ENCODE measurements at regions not wholly inside any gene's neighbourhood (a gene's known extent, or its start where the extent isn't known, plus 50 kb on each side); places are given as distances from the start of the nearest gene placed in this dataset.

DNA sequence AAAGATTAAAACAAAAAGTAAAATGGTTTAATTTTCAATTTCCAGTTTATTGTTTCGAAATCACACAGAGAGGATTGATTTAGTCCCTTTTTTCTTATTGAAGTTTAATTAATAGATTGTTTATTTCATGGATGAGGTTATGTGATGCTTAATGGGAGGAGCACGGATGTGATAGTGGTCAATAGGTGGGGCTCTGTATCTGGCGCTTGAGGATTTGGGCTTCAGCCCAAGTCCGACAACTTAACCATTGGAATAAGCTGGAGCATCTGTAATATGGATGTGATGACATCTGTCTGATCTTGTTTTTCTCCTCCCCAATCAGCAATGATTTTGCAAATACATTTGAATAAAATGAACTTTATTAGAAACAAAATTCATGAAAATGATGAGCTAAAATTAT lies 169.2 kb downstream of the LYPLAL1 start:
- TF ChIP-seq NFIC (IDR thresholded peaks at IDR 0.05) = no peak
- no peak for TF ChIP-seq CEBPB (IDR thresholded peaks at IDR 0.05)
- TF ChIP-seq, protein P1, sequence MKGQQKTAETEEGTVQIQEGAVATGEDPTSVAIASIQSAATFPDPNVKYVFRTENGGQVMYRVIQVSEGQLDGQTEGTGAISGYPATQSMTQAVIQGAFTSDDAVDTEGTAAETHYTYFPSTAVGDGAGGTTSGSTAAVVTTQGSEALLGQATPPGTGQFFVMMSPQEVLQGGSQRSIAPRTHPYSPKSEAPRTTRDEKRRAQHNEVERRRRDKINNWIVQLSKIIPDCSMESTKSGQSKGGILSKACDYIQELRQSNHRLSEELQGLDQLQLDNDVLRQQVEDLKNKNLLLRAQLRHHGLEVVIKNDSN (IDR thresholded peaks at IDR 0.05) = no peak
- TF ChIP-seq, protein P2, sequence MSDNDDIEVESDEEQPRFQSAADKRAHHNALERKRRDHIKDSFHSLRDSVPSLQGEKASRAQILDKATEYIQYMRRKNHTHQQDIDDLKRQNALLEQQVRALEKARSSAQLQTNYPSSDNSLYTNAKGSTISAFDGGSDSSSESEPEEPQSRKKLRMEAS (IDR thresholded peaks at IDR 0.05) = no peak

DNA sequence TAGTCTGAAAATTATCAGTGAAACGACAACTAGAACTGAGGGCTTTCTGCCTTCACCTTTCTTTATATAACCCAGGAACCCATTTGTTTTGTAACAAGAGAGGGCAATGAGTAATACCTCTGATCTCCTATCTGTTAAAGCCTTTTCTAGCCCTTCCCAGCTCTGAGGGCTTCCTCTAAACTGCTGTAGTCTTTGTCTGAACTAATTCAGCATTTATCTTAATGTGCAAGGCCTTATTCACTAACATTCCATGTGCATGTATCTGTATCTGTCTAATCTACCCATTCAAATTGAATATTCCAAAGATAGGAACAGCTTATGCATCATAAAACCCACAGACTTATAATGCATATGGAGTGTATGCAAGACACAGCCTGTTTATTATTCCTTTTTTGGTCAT lies 167.1 kb downstream of the LYPLAL1 start:
- TF ChIP-seq FOXM1 (IDR thresholded peaks at IDR 0.05; ENCODE audit: borderline replicate concordance, low read depth) (no peak), YY1 (IDR thresholded peaks at IDR 0.05; ENCODE audit: low read depth) (no peak), EGR1 (IDR thresholded peaks at IDR 0.05) (no peak), ZBTB7A (IDR thresholded peaks at IDR 0.05; ENCODE audit: low read depth) (no peak), TEAD4 (IDR thresholded peaks at IDR 0.05) (no peak), CEBPB (IDR thresholded peaks at IDR 0.05) (no peak)

DNA sequence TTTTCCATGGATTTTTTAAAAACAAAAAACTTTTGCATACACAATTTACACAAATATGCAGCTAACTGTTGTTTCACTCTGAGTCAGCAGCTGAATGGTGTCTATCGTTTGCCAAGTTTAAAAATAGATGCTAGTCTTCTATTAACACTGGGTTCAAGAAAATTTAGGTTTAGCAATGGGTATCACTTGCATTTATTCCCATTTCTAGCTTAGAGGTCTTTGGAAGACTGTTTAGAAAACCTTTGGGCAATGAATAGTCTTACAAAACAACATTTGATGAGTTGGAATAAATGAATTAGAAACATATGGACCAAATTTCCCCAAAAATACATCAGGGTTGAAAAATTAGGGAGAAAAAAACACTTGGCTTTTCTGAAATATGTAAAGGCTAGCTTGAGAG lies 165.8 kb downstream of the LYPLAL1 start:
- TF ChIP-seq TEAD4 (IDR thresholded peaks at IDR 0.05) = no peak

DNA sequence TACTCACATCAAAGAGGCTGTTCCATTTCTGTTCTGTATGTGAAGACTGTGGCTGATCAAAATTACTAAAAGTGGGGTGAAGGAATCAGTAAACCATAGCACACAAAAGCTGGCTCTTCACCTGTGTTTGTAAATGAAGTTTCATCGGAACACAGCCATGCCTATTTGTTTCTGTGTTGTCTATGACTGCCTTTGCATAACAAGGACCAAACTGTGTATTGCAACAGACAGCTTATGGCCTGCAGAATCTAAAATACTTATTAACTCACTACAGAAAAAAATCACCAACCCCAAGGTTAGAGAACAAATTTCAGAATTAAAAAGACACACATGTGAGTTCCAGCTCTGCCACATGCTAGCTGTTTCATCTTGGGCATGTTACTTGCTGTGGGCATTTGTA lies 163.9 kb downstream of the LYPLAL1 start:
- TF ChIP-seq CEBPB (IDR thresholded peaks at IDR 0.05) (no peak), TAF1 (IDR thresholded peaks at IDR 0.05; ENCODE audit: low read depth) (no peak), EGR1 (IDR thresholded peaks at IDR 0.05) (no peak), RAD21 (IDR thresholded peaks at IDR 0.05; ENCODE audit: low read depth) (no peak), NFIC (IDR thresholded peaks at IDR 0.05) (no peak), FOXM1 (IDR thresholded peaks at IDR 0.05; ENCODE audit: borderline replicate concordance, low read depth) (no peak), ZBTB7A (IDR thresholded peaks at IDR 0.05; ENCODE audit: low read depth) (no peak), TEAD4 (IDR thresholded peaks at IDR 0.05) (no peak), CREB1 (IDR thresholded peaks at IDR 0.05; ENCODE audit: low read depth) (no peak), EP300 (IDR thresholded peaks at IDR 0.05; ENCODE audit: borderline replicate concordance) (no peak), TCF12 (IDR thresholded peaks at IDR 0.05; ENCODE audit: low read depth) (no peak), YY1 (IDR thresholded peaks at IDR 0.05; ENCODE audit: low read depth) (no peak)
- TF ChIP-seq, protein P1 (IDR thresholded peaks at IDR 0.05) = no peak
- TF ChIP-seq, protein P3, sequence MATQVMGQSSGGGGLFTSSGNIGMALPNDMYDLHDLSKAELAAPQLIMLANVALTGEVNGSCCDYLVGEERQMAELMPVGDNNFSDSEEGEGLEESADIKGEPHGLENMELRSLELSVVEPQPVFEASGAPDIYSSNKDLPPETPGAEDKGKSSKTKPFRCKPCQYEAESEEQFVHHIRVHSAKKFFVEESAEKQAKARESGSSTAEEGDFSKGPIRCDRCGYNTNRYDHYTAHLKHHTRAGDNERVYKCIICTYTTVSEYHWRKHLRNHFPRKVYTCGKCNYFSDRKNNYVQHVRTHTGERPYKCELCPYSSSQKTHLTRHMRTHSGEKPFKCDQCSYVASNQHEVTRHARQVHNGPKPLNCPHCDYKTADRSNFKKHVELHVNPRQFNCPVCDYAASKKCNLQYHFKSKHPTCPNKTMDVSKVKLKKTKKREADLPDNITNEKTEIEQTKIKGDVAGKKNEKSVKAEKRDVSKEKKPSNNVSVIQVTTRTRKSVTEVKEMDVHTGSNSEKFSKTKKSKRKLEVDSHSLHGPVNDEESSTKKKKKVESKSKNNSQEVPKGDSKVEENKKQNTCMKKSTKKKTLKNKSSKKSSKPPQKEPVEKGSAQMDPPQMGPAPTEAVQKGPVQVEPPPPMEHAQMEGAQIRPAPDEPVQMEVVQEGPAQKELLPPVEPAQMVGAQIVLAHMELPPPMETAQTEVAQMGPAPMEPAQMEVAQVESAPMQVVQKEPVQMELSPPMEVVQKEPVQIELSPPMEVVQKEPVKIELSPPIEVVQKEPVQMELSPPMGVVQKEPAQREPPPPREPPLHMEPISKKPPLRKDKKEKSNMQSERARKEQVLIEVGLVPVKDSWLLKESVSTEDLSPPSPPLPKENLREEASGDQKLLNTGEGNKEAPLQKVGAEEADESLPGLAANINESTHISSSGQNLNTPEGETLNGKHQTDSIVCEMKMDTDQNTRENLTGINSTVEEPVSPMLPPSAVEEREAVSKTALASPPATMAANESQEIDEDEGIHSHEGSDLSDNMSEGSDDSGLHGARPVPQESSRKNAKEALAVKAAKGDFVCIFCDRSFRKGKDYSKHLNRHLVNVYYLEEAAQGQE (IDR thresholded peaks at IDR 0.05; ENCODE audit: low read depth) = no peak
- TF ChIP-seq, protein P2 (IDR thresholded peaks at IDR 0.05) = no peak

DNA sequence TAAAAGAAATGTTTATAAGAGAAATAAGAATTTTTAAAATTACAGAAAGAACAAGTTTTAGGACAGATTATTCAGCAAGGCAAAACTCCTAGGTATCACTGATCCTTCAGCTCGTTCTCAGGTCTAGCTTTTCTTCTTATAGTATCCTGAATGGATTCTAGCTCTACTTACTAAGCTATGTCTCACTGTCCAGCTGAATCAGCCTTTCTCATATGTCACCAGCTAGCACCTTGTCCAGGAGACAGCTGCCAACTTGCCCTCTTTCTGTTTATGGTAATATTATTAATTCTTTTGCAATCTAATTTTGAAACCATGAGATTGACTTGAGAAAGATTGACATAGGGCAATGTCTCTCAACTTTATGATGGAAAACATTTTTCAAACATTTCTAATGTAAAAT lies 159.9 kb downstream of the LYPLAL1 start:
- TF ChIP-seq NFIC (IDR thresholded peaks at IDR 0.05) (no peak), CEBPB (IDR thresholded peaks at IDR 0.05) (no peak), RAD21 (IDR thresholded peaks at IDR 0.05; ENCODE audit: low read depth) (no peak), TEAD4 (IDR thresholded peaks at IDR 0.05) (no peak), FOXM1 (IDR thresholded peaks at IDR 0.05; ENCODE audit: borderline replicate concordance, low read depth) (no peak), EP300 (IDR thresholded peaks at IDR 0.05; ENCODE audit: borderline replicate concordance) (no peak), CREB1 (IDR thresholded peaks at IDR 0.05; ENCODE audit: low read depth) (no peak), EGR1 (IDR thresholded peaks at IDR 0.05) (no peak)
- TF ChIP-seq, protein P3 (IDR thresholded peaks at IDR 0.05; ENCODE audit: low read depth) = no peak
- TF ChIP-seq, protein P2 (IDR thresholded peaks at IDR 0.05) = no peak

DNA sequence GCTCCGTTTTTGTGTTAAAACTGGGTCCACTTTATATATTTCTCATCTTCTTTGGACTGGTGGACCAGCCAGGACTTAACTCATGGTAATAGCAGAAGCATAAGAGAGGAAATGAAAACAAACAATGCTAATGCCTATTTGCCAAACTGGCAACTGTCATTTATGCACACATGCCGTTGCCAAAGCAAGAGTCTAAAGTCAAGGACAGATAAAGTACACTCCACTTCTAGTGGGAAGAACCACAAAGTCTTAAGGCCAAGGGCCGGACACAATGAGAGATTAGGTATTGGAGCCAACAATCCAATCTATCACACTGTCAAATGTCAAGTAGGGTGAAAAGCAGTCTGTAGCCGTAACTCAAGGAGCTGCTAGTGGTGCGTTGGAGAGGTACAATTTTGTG lies 157.7 kb downstream of the LYPLAL1 start:
- TF ChIP-seq, protein P2 (IDR thresholded peaks at IDR 0.05) = no peak
- TF ChIP-seq FOXM1 (IDR thresholded peaks at IDR 0.05; ENCODE audit: borderline replicate concordance, low read depth) (no peak), EP300 (IDR thresholded peaks at IDR 0.05; ENCODE audit: borderline replicate concordance) (no peak), YY1 (IDR thresholded peaks at IDR 0.05; ENCODE audit: low read depth) (no peak), CREB1 (IDR thresholded peaks at IDR 0.05; ENCODE audit: low read depth) (no peak), RAD21 (IDR thresholded peaks at IDR 0.05; ENCODE audit: low read depth) (no peak), CEBPB (IDR thresholded peaks at IDR 0.05) (no peak), TAF1 (IDR thresholded peaks at IDR 0.05; ENCODE audit: low read depth) (no peak), EGR1 (IDR thresholded peaks at IDR 0.05) (no peak), NFIC (IDR thresholded peaks at IDR 0.05) (no peak), TCF12 (IDR thresholded peaks at IDR 0.05; ENCODE audit: low read depth) (no peak), ZBTB7A (IDR thresholded peaks at IDR 0.05; ENCODE audit: low read depth) (no peak), TEAD4 (IDR thresholded peaks at IDR 0.05) (no peak)
- TF ChIP-seq, protein P1 (IDR thresholded peaks at IDR 0.05) = no peak
- TF ChIP-seq, protein P3 (IDR thresholded peaks at IDR 0.05; ENCODE audit: low read depth) = no peak
